ENCODE measurements at regions not wholly inside any gene's neighbourhood (a gene's known extent, or its start where the extent isn't known, plus 50 kb on each side); places are given as distances from the start of the nearest gene placed in this dataset.

- TF ChIP-seq CTCF (IDR thresholded peaks at IDR 0.05) (no peak), POLR2A (IDR thresholded peaks at IDR 0.05) (no peak), POLR2AphosphoS5 (IDR thresholded peaks at IDR 0.05) (no peak), EP300 (IDR thresholded peaks at IDR 0.05) (no peak)
Observed at GRCh38 chr12:58189030-58189429, 247.7 kb downstream of the ATP23 start.

All from gastroesophageal sphincter (tissue), 3 donors.